ENCODE measurements at regions not wholly inside any gene's neighbourhood (a gene's known extent, or its start where the extent isn't known, plus 50 kb on each side); places are given as distances from the start of the nearest gene placed in this dataset.

DNA sequence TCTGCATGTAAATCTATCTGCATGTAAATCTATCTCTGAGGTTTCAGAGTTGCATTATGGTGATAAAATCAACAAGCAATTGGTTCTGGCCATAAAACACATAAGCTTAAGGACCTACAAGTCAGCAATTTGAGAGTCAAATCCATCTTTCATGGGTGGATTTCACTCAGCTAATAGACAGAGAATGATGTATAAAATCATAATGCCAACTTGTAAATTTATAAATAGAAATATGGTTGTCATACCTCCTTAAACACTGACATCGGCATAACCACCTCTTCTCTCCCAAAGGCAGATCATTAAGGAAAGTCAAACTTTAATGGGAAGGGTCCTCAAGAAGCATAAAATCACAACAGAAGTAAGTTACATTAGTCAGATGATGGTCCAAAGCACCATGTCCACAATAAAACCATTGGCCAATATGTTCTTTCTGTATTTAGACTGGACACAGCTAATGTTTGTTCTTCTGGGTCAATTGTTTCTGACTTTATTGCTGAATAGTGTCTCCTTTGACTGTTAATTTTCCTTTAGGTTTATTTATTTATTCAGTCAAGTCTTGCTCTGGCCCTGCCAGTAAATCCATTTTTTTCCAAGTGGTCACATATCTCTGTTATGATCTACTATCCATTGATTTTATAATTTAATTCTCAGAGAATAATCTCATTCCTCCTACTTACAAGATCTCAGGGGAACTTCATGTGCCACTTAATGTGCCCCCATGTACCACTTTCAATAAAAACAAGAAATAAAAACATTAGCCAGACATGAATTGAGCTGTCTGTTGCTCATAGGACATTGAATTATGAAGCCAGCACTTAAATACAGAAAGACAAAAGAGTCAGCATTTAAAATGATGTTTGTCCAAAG, 382.9 kb upstream of the IRAK1BP1 start:
- TF ChIP-seq, protein P1, sequence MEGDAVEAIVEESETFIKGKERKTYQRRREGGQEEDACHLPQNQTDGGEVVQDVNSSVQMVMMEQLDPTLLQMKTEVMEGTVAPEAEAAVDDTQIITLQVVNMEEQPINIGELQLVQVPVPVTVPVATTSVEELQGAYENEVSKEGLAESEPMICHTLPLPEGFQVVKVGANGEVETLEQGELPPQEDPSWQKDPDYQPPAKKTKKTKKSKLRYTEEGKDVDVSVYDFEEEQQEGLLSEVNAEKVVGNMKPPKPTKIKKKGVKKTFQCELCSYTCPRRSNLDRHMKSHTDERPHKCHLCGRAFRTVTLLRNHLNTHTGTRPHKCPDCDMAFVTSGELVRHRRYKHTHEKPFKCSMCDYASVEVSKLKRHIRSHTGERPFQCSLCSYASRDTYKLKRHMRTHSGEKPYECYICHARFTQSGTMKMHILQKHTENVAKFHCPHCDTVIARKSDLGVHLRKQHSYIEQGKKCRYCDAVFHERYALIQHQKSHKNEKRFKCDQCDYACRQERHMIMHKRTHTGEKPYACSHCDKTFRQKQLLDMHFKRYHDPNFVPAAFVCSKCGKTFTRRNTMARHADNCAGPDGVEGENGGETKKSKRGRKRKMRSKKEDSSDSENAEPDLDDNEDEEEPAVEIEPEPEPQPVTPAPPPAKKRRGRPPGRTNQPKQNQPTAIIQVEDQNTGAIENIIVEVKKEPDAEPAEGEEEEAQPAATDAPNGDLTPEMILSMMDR (IDR thresholded peaks at IDR 0.05; ENCODE audit: insufficient read depth, low read length): no peak
- no peak for TF ChIP-seq GABPA (IDR thresholded peaks at IDR 0.05; ENCODE audit: low read depth)
- no peak for TF ChIP-seq POLR2AphosphoS5 (IDR thresholded peaks at IDR 0.05; ENCODE audit: low read depth)
